MM.1S (cell line): ENCODE measurements at regions not wholly inside any gene's neighbourhood (a gene's known extent, or its start where the extent isn't known, plus 50 kb on each side); places are given as distances from the start of the nearest gene placed in this dataset.

ENCODE experiments used
- DNase-seq: peaks from one replicate; pipeline ENCODE4 v3.0.0-alpha.2; 2015
- H2AFZ ChIP-seq: fragments of 300-600 bp; sonication (generic); 2 replicates; pipeline ENCODE4 v1.6.0; 2016; ENCODE audit warnings: antibody characterized with exemption, low read length
- H3F3A ChIP-seq: fragments of 300-600 bp; sonication (generic); 2 replicates; pipeline ENCODE4 v1.6.1; 2016; ENCODE audit warnings: mild to moderate bottlenecking, antibody characterized with exemption, low read length, moderate library complexity, mixed read lengths; ENCODE audit not compliant: insufficient read depth
- H3K27ac ChIP-seq: fragments of 300-600 bp; sonication (generic); 2 replicates; pipeline ENCODE4 v1.5.1; 2016; ENCODE audit warnings: mild to moderate bottlenecking, low read length
- H3K27me3 ChIP-seq: fragments of 300-600 bp; sonication (generic); replicated peaks from 2 replicates; pipeline ENCODE4 v1.6.0; 2016; ENCODE audit warnings: low read length; ENCODE audit not compliant: insufficient read depth
- H3K36me3 ChIP-seq: fragments of 300-600 bp; sonication (generic); replicated peaks from 2 replicates; pipeline ENCODE4 v1.6.1; 2016; ENCODE audit warnings: mild to moderate bottlenecking, low read length, mixed read lengths; ENCODE audit not compliant: insufficient read depth
- H3K4me1 ChIP-seq: fragments of 300-600 bp; sonication (generic); 2 replicates; pipeline ENCODE4 v1.6.1; 2016; ENCODE audit warnings: low read length, mixed read lengths
- H3K4me2 ChIP-seq: fragments of 300-600 bp; sonication (generic); 2 replicates; pipeline ENCODE4 v1.6.0; 2016; ENCODE audit warnings: low read depth, low read length
- H3K4me3 ChIP-seq: fragments of 300-600 bp; sonication (generic); 2 replicates; pipeline ENCODE4 v1.5.1; 2016; ENCODE audit warnings: low read length, mixed read lengths
- H3K79me2 ChIP-seq: fragments of 300-600 bp; sonication (generic); 2 replicates; pipeline ENCODE4 v1.6.1; 2016; ENCODE audit warnings: mixed run types, low read length, mixed read lengths
- H3K9ac ChIP-seq: fragments of 300-600 bp; sonication (generic); 2 replicates; pipeline ENCODE4 v1.6.1; 2016; ENCODE audit warnings: low read length, mixed read lengths
- H3K9me2 ChIP-seq: fragments of 300-600 bp; sonication (generic); replicated peaks from 2 replicates; pipeline ENCODE4 v1.6.1; 2016; ENCODE audit warnings: mild to moderate bottlenecking, low read length, mixed read lengths; ENCODE audit not compliant: insufficient read depth
- H3K9me3 ChIP-seq: fragments of 300-600 bp; sonication (generic); replicated peaks from 2 replicates; pipeline ENCODE4 v1.6.1; 2016; ENCODE audit warnings: mild to moderate bottlenecking, low read length, mixed read lengths; ENCODE audit not compliant: insufficient read depth
- H4K20me1 ChIP-seq: fragments of 300-600 bp; sonication (generic); 2 replicates; pipeline ENCODE4 v1.6.1; 2016; ENCODE audit warnings: mild to moderate bottlenecking, low read length, moderate library complexity, mixed read lengths; ENCODE audit not compliant: insufficient read depth
- EZH2 ChIP-seq: fragments of 300-600 bp; sonication (generic); optimal IDR thresholded peaks from 2 replicates; pipeline ENCODE3; 2017; ENCODE audit warnings: low read depth, mild to moderate bottlenecking, antibody characterized with exemption, low read length, mixed read lengths
- EZH2phosphoT487 ChIP-seq: fragments of 300-600 bp; sonication (generic); IDR thresholded peaks from 2 replicates; pipeline ENCODE4 v1.6.1; 2018; ENCODE audit warnings: antibody characterized with exemption, low read length
- TF ChIP-seq, protein P1 (sequence below): fragments of 300-600 bp; sonication (generic); IDR thresholded peaks from 2 replicates; pipeline ENCODE4 v1.5.1; 2016; ENCODE audit warnings: antibody characterized with exemption, low read length, mixed read lengths

DNA sequence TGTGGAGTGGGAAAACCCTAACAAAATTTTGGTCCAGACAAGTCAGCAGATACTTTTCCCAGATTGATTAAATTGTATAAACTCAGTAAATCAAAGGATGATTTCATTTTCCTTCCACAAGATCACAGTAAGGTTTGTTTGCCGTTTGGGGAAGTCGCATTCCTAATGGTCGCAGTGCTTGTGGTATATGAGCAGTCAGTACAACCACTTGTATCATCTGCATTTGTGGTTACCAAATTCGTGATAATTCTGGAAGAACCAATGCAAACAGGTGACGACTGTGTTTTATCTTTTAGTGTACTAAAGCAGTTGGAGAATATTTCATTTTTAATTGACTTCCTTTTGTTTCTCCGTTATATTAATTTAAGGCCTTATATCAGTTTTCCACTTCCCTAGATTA lies 100.0 kb upstream of the CNTN6 start:
- Histone ChIP-seq H3K27ac (no peak overlapping the region), H2AFZ (no peak overlapping the region), H3K4me1 (no peaks in the 10 kb centered on the region), H3K9me3 (no peaks in the 10 kb centered on the region), H3F3A (no peaks in the 10 kb centered on the region), H3K9me2 (no peaks in the 10 kb centered on the region), H3K4me3 (no peak overlapping the region), H3K36me3 (no peaks in the 10 kb centered on the region), H4K20me1 (no peaks in the 10 kb centered on the region), H3K79me2 (no peaks in the 10 kb centered on the region), H3K27me3 (no peaks in the 10 kb centered on the region), H3K9ac (no peak overlapping the region), H3K4me2 (no peak overlapping the region)
- DNase-seq, result no peak
- TF ChIP-seq EZH2, result no peak
- TF ChIP-seq EZH2phosphoT487, result no peak
- TF ChIP-seq, protein P1, sequence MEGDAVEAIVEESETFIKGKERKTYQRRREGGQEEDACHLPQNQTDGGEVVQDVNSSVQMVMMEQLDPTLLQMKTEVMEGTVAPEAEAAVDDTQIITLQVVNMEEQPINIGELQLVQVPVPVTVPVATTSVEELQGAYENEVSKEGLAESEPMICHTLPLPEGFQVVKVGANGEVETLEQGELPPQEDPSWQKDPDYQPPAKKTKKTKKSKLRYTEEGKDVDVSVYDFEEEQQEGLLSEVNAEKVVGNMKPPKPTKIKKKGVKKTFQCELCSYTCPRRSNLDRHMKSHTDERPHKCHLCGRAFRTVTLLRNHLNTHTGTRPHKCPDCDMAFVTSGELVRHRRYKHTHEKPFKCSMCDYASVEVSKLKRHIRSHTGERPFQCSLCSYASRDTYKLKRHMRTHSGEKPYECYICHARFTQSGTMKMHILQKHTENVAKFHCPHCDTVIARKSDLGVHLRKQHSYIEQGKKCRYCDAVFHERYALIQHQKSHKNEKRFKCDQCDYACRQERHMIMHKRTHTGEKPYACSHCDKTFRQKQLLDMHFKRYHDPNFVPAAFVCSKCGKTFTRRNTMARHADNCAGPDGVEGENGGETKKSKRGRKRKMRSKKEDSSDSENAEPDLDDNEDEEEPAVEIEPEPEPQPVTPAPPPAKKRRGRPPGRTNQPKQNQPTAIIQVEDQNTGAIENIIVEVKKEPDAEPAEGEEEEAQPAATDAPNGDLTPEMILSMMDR, result no peak

DNA sequence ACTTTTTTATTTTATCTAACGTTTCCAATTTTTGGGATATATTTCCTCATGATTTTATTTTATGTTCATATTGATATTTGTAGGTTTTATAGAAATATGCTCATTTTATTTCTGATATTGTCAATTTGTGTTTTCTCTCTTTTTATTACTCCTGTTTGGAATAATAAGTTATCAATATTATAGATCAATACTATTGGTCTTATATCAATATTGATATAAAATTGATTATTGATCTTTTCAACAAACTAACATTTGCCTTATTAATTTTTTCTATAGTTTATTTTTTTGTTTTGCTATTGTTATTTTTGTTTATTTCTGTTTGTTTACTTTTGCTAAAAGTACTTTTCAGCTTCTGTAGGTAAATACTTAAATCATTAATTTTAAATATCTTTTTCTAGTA lies 90.8 kb upstream of the CNTN6 start:
- H3K4me1 ChIP-seq, result no peaks in the 10 kb centered on the region
- no peak overlapping the region for H3K9ac ChIP-seq
- H3K9me3 ChIP-seq, result no peaks in the 10 kb centered on the region
- H3K9me2 ChIP-seq, result no peaks in the 10 kb centered on the region
- no peak for TF ChIP-seq EZH2phosphoT487
- TF ChIP-seq, protein P1, result no peak
- TF ChIP-seq EZH2, result no peak
- H3K4me3 ChIP-seq, result no peak overlapping the region
- no peak overlapping the region for H3K4me2 ChIP-seq
- H3K36me3 ChIP-seq, result no peaks in the 10 kb centered on the region
- no peaks in the 10 kb centered on the region for H4K20me1 ChIP-seq
- H3K27me3 ChIP-seq, result no peaks in the 10 kb centered on the region
- no peaks in the 10 kb centered on the region for H3F3A ChIP-seq
- no peaks in the 10 kb centered on the region for H3K79me2 ChIP-seq
- H3K27ac ChIP-seq, result no peak overlapping the region
- DNase-seq, result no peak
- no peak overlapping the region for H2AFZ ChIP-seq

DNA sequence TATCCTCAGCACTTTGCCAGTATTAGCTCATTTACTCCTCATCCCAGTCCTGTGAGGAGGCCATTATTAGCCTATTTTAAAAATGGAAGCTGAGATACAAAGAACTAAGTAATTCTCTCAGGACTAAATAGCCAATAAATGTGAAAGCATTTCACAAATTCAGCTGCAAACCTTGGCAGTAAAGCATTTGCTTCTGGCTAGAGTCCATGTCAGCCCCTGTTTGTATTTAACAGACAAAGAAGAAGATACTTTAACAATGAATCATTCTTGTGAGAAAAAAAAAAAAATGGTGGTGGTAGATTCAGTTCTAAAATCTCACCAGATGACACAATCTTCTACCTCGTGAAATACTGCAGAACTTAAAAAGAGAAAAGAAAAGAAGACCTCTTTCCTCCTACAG lies 85.0 kb upstream of the CNTN6 start:
- no peak for DNase-seq
- no peaks in the 10 kb centered on the region for H3F3A ChIP-seq
- no peaks in the 10 kb centered on the region for H3K27me3 ChIP-seq
- no peaks in the 10 kb centered on the region for H3K4me1 ChIP-seq
- no peak overlapping the region for H3K9ac ChIP-seq
- H3K4me3 ChIP-seq, result no peak overlapping the region
- no peak overlapping the region for H3K4me2 ChIP-seq
- H3K9me3 ChIP-seq, result no peaks in the 10 kb centered on the region
- no peaks in the 10 kb centered on the region for H3K9me2 ChIP-seq
- no peak for TF ChIP-seq EZH2phosphoT487
- H3K79me2 ChIP-seq, result no peaks in the 10 kb centered on the region
- no peak overlapping the region for H3K27ac ChIP-seq
- no peaks in the 10 kb centered on the region for H4K20me1 ChIP-seq
- no peaks in the 10 kb centered on the region for H3K36me3 ChIP-seq
- no peak overlapping the region for H2AFZ ChIP-seq

DNA sequence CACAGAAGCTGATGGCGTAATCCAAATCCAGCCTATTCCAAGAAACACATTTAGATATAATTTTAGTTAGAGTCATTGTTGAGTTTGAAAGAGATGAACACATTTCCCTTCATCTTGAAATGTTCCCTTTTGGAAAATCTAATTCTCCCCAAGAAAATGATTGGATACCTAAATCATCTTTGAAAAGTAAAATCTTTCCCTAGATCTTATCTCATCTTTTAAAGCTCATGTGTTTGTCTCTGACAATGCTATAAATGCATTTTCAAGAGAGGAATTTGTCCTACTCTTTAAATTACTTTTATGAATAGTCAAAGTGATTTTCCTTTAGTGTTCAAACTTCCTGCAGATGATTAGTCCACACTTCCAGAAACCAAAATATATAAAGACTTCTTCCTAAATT lies 82.6 kb upstream of the CNTN6 start:
- Histone ChIP-seq H3F3A (no peaks in the 10 kb centered on the region), H3K79me2 (no peaks in the 10 kb centered on the region)

More for the DNA sequence above, 82.6 kb upstream of the CNTN6 start:
- H3K4me1 ChIP-seq, result no peaks in the 10 kb centered on the region
- H3K27me3 ChIP-seq, result no peaks in the 10 kb centered on the region
- no peak for TF ChIP-seq EZH2
- TF ChIP-seq, protein P1, result no peak
- TF ChIP-seq EZH2phosphoT487, result no peak
- H4K20me1 ChIP-seq, result no peaks in the 10 kb centered on the region
- no peak overlapping the region for H3K4me2 ChIP-seq
- no peak for DNase-seq
- no peaks in the 10 kb centered on the region for H3K36me3 ChIP-seq
- no peak overlapping the region for H3K27ac ChIP-seq
- no peak overlapping the region for H3K9ac ChIP-seq
- H3K9me3 ChIP-seq, result no peaks in the 10 kb centered on the region
- no peaks in the 10 kb centered on the region for H3K9me2 ChIP-seq
- no peak overlapping the region for H3K4me3 ChIP-seq
- H2AFZ ChIP-seq, result no peak overlapping the region
